ENCODE measurements at regions not wholly inside any gene's neighbourhood (a gene's known extent, or its start where the extent isn't known, plus 50 kb on each side); places are given as distances from the start of the nearest gene placed in this dataset.
"Not testable (repeated sequence)": the region's sequence is repeated elsewhere in the genome, so short reads cannot be mapped to it uniquely, and the experiment has no call there.

GRCh38 chr2:39834426-39834825 lies 55.4 kb upstream of the THUMPD2 start:
- no peaks in the 10 kb centered on the region for H3K4me1 ChIP-seq (ENCODE audit: control insufficient read depth in 2 of 2, insufficient read depth in 2 of 2, low read length in 2 of 2)
- no peak overlapping the region for H3K27ac Mint-ChIP-seq
- H3K4me2 ChIP-seq (replicated peaks; ENCODE audit: low read depth, low read length, poor library complexity, severe bottlenecking): no peak overlapping the region
- DNase-seq (no peak), ATAC-seq (ENCODE audit: low read depth) (no peak)
- H3K9me3 ChIP-seq (ENCODE audit: control extremely low read depth in 1 of 3, control insufficient read depth in 2 of 3, insufficient read depth in 1 of 3, low read length in 2 of 3): peaks cover 0 to 21% (median 15%) of the 10 kb centered on the region in 3 donors
- no peak overlapping the region for H3K4me3 ChIP-seq (ENCODE audit: control extremely low read depth in 1 of 5, extremely low read depth in 1 of 5, insufficient read depth in 1 of 5, low read depth in 2 of 5, low read length in 4 of 5)
- no peak overlapping the region for H3K9ac ChIP-seq (ENCODE audit: low read length)
- H3K27me3 ChIP-seq (replicated peaks in 1 of 4; ENCODE audit: control extremely low read depth in 1 of 4, control insufficient read depth in 3 of 4, insufficient read depth in 4 of 4, low read length in 3 of 4): no peaks in the 10 kb centered on the region
- H3K4me3 Mint-ChIP-seq: no peak overlapping the region
- CTCF ChIA-PET: no interaction called here
- H3K27ac ChIP-seq (ENCODE audit: low read length in 2 of 2): no peak overlapping the region
- no peak overlapping the region for H2AFZ ChIP-seq (ENCODE audit: insufficient read depth, low read depth, low read length, poor library complexity, severe bottlenecking)
- H3K79me2 ChIP-seq (ENCODE audit: control insufficient read depth, insufficient read depth, low read length): no peaks in the 10 kb centered on the region
- no peaks in the 10 kb centered on the region for H3K9me3 Mint-ChIP-seq (ENCODE audit: insufficient read depth)
- H3K27me3 Mint-ChIP-seq: peaks cover 12% of the 10 kb centered on the region
- no peaks in the 10 kb centered on the region for H3K4me1 Mint-ChIP-seq
- H3K36me3 ChIP-seq (replicated peaks in 1 of 2; ENCODE audit: control extremely low read depth in 1 of 2, control insufficient read depth in 1 of 2, extremely low read depth in 1 of 2, insufficient read depth in 2 of 2, low read length in 1 of 2): no peaks in the 10 kb centered on the region
- no peaks in the 10 kb centered on the region for H4K20me1 ChIP-seq (ENCODE audit: control insufficient read depth, insufficient read depth, low read length, poor library complexity, severe bottlenecking)
- TF ChIP-seq CTCF (IDR thresholded peaks at IDR 0.05): no peak
- no peak for TF ChIP-seq EZH2 (IDR thresholded peaks at IDR 0.05; ENCODE audit: borderline replicate concordance, insufficient read depth, low read depth, low read length, poor library complexity, severe bottlenecking)
- 100% methylated on average over 1 of the region's 2 CpGs for WGBS (ENCODE audit: insufficient coverage)
- intact Hi-C loops (cut with micrococcal nuclease): no loop called here
- POLR2A ChIA-PET: no interaction called here

GRCh38 chr2:39830610-39831009 lies 51.6 kb upstream of the THUMPD2 start:
- H3K79me2 ChIP-seq (ENCODE audit: control insufficient read depth, insufficient read depth, low read length); H3K4me1 ChIP-seq (ENCODE audit: control insufficient read depth in 2 of 2, insufficient read depth in 2 of 2, low read length in 2 of 2); intact Hi-C loops (cut with micrococcal nuclease); H3K9me3 ChIP-seq (ENCODE audit: control extremely low read depth in 1 of 3, control insufficient read depth in 2 of 3, insufficient read depth in 1 of 3, low read length in 2 of 3); H3K4me2 ChIP-seq (replicated peaks; ENCODE audit: low read depth, low read length, poor library complexity, severe bottlenecking); ATAC-seq (ENCODE audit: low read depth); H3K4me1 Mint-ChIP-seq; POLR2A ChIA-PET; H3K4me3 ChIP-seq (ENCODE audit: control extremely low read depth in 1 of 5, extremely low read depth in 1 of 5, insufficient read depth in 1 of 5, low read depth in 2 of 5, low read length in 4 of 5); H3K27ac Mint-ChIP-seq; H3K4me3 Mint-ChIP-seq; DNase-seq; H3K9ac ChIP-seq (ENCODE audit: low read length); H3K27me3 Mint-ChIP-seq; H2AFZ ChIP-seq (ENCODE audit: insufficient read depth, low read depth, low read length, poor library complexity, severe bottlenecking); H3K36me3 ChIP-seq (replicated peaks in 1 of 2; ENCODE audit: control extremely low read depth in 1 of 2, control insufficient read depth in 1 of 2, extremely low read depth in 1 of 2, insufficient read depth in 2 of 2, low read length in 1 of 2); H3K9me3 Mint-ChIP-seq (ENCODE audit: insufficient read depth); H4K20me1 ChIP-seq (ENCODE audit: control insufficient read depth, insufficient read depth, low read length, poor library complexity, severe bottlenecking); CTCF ChIA-PET; H3K27ac ChIP-seq (ENCODE audit: low read length in 2 of 2); H3K27me3 ChIP-seq (replicated peaks in 1 of 4; ENCODE audit: control extremely low read depth in 1 of 4, control insufficient read depth in 3 of 4, insufficient read depth in 4 of 4, low read length in 3 of 4): not testable (repeated sequence)
- 100% methylated on average over 2 of the region's 4 CpGs for WGBS (ENCODE audit: insufficient coverage)

Measured in B cell (primary cell).